ENCODE measurements at regions not wholly inside any gene's neighbourhood (a gene's known extent, or its start where the extent isn't known, plus 50 kb on each side); places are given as distances from the start of the nearest gene placed in this dataset.

GRCh38 chr12:47413806-47414205, 292.0 kb downstream of the RPAP3 start:
- DNase-seq = no peak
- Histone ChIP-seq H3K36me3 (no peaks in the 10 kb centered on the region), H3K4me1 (no peaks in the 10 kb centered on the region), H3K9me3 (no peaks in the 10 kb centered on the region), H3K4me3 (ENCODE audit: low read depth, low read length) (no peak overlapping the region), H3K27me3 (no peaks in the 10 kb centered on the region; the same call in none of the 2 replicates)
- TF ChIP-seq CTCF (IDR thresholded peaks at IDR 0.05; ENCODE audit: low read depth, low read length) = no peak

DNA sequence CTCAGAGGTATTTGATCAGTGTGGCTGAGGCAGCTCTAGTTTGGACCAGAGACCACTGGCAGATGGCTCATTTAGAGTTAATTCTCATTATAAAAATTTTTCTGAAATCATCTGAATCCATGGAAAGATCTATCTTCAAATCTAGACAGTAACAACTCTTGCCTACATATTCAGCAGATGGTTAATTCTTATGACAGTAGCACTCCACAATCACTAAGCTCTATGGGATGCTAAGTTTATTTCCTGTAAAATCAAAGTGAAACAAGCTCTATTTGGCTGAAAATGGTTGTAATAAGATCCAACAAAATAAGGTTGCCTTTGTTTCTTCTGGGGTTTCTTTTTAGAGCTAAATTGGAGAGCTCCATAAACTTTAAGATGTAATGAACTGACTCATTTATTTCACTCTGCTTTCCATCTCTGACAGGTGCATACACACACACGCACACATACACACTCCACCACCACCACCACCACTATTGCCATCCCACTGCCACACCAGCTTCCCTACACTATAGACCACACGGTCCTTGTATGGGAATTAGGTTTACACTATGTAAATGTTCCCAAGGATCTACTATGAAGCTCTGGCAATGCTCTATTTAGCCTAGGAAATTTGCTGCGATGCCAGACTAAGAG, 293.1 kb downstream of the RPAP3 start:
- Histone ChIP-seq H3K27me3 (no peaks in the 10 kb centered on the region; the same call in none of the 2 replicates), H3K9me3 (no peaks in the 10 kb centered on the region), H3K4me1 (no peaks in the 10 kb centered on the region), H3K4me3 (ENCODE audit: low read depth, low read length) (no peak overlapping the region), H3K36me3 (no peaks in the 10 kb centered on the region)
- DNase-seq = no peak
- TF ChIP-seq CTCF (IDR thresholded peaks at IDR 0.05; ENCODE audit: low read depth, low read length) = no peak

GRCh38 chr12:47411966-47412365, 293.9 kb downstream of the RPAP3 start:
- H3K27me3 ChIP-seq = no peaks in the 10 kb centered on the region; the same call in none of the 2 replicates
- H3K36me3 ChIP-seq = no peaks in the 10 kb centered on the region
- no peak for DNase-seq

DNA sequence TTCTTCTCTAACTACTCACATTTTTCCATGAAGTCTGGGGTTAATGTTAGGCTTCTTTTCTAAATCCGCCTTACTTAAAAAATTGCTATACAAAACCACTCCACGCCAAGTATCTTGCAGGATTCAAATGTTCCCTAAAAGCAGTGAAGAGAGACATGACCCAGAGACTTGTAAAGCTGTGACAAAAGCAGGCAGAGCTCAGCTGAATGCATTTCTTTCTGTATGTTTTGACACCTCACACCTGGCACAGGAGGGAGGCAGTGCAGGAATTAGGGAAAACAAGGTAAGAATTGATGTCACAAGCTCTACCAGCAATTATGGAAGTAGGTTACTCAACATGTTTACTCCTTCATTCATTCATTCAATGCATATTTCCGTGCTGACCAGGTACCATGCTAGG, 295.0 kb downstream of the RPAP3 start:
- no peaks in the 10 kb centered on the region; the same call in none of the 2 replicates for H3K27me3 ChIP-seq
- H3K9me3 ChIP-seq = no peaks in the 10 kb centered on the region
- no peak overlapping the region for H3K4me3 ChIP-seq (ENCODE audit: low read depth, low read length)
- H3K36me3 ChIP-seq = no peaks in the 10 kb centered on the region
- no peak for DNase-seq
- H3K4me1 ChIP-seq = no peaks in the 10 kb centered on the region
- no peak for TF ChIP-seq CTCF (IDR thresholded peaks at IDR 0.05; ENCODE audit: low read depth, low read length)

More at GRCh38 chr12:47411966-47412365, 293.9 kb downstream of the RPAP3 start:
- H3K9me3 ChIP-seq = no peaks in the 10 kb centered on the region
- no peaks in the 10 kb centered on the region for H3K4me1 ChIP-seq
- TF ChIP-seq CTCF (IDR thresholded peaks at IDR 0.05; ENCODE audit: low read depth, low read length) = no peak
- no peak overlapping the region for H3K4me3 ChIP-seq (ENCODE audit: low read depth, low read length)

GRCh38 chr12:47410383-47410782, 295.4 kb downstream of the RPAP3 start:
- DNase-seq = no peak
- Histone ChIP-seq H3K4me1 (no peaks in the 10 kb centered on the region), H3K9me3 (no peaks in the 10 kb centered on the region), H3K27me3 (no peaks in the 10 kb centered on the region; the same call in none of the 2 replicates), H3K36me3 (no peaks in the 10 kb centered on the region), H3K4me3 (ENCODE audit: low read depth, low read length) (no peak overlapping the region)
- no peak for TF ChIP-seq CTCF (IDR thresholded peaks at IDR 0.05; ENCODE audit: low read depth, low read length)

GRCh38 chr12:47409310-47409987, 296.4 kb downstream of the RPAP3 start:
- no peaks in the 10 kb centered on the region for H3K36me3 ChIP-seq

More at GRCh38 chr12:47409310-47409987, 296.4 kb downstream of the RPAP3 start:
- no peaks in the 10 kb centered on the region for H3K9me3 ChIP-seq
- DNase-seq = no peak
- TF ChIP-seq CTCF (IDR thresholded peaks at IDR 0.05; ENCODE audit: low read depth, low read length) = no peak
- no peaks in the 10 kb centered on the region for H3K4me1 ChIP-seq
- no peaks in the 10 kb centered on the region; the same call in none of the 2 replicates for H3K27me3 ChIP-seq
- no peak overlapping the region for H3K4me3 ChIP-seq (ENCODE audit: low read depth, low read length)
